Activated gamma-delta T cell treated with Interleukin-2 at 50 U/mL for 16 hours (primary cell): ENCODE measurements at regions not wholly inside any gene's neighbourhood (a gene's known extent, or its start where the extent isn't known, plus 50 kb on each side); places are given as distances from the start of the nearest gene placed in this dataset.
"Not testable (repeated sequence)": the region's sequence is repeated elsewhere in the genome, so short reads cannot be mapped to it uniquely, and the experiment has no call there.

Experiments used
- DNase-seq: peaks from one replicate; pipeline ENCODE4 v3.0.0-alpha.2; 2020

GRCh38 chr12:102653406-102653805 lies 173.0 kb upstream of the IGF1 start:
- no peak for DNase-seq

- no peak for DNase-seq
These were observed 172.4 kb upstream of the IGF1 start for GRCh38 chr12:102652645-102653313.

- no peak for DNase-seq
These were observed 165.6 kb upstream of the IGF1 start for GRCh38 chr12:102645968-102646367.

- no peak for DNase-seq
These were observed 163.7 kb upstream of the IGF1 start for GRCh38 chr12:102643879-102644575.

GRCh38 chr12:102642199-102642598 lies 161.8 kb upstream of the IGF1 start:
- DNase-seq: no peak

GRCh38 chr12:102640658-102641057 lies 160.3 kb upstream of the IGF1 start:
- not testable (repeated sequence) for DNase-seq

- DNase-seq: no peak
These were observed 158.4 kb upstream of the IGF1 start for GRCh38 chr12:102638777-102639176.

- no peak for DNase-seq
These were observed 153.7 kb upstream of the IGF1 start for GRCh38 chr12:102633981-102634605.

GRCh38 chr12:102631274-102631673 lies 150.9 kb upstream of the IGF1 start:
- DNase-seq: no peak

GRCh38 chr12:102629262-102629888 lies 149.0 kb upstream of the IGF1 start:
- DNase-seq: no peak

- DNase-seq: no peak
These were observed 145.5 kb upstream of the IGF1 start for GRCh38 chr12:102625819-102626218.

GRCh38 chr12:102622618-102623017 lies 142.3 kb upstream of the IGF1 start:
- DNase-seq: no peak

GRCh38 chr12:102618197-102618877 lies 138.0 kb upstream of the IGF1 start:
- DNase-seq: no peak

GRCh38 chr12:102616692-102617091 lies 136.3 kb upstream of the IGF1 start:
- DNase-seq: no peak

- no peak for DNase-seq
These were observed 131.6 kb upstream of the IGF1 start for GRCh38 chr12:102611995-102612394.

- DNase-seq: no peak
These were observed 129.6 kb upstream of the IGF1 start for GRCh38 chr12:102609996-102610395.

- no peak for DNase-seq
These were observed 122.7 kb upstream of the IGF1 start for GRCh38 chr12:102603021-102603420.

- DNase-seq: no peak
These were observed 122.2 kb upstream of the IGF1 start for GRCh38 chr12:102602521-102602920.

GRCh38 chr12:102601621-102602020 lies 121.3 kb upstream of the IGF1 start:
- no peak for DNase-seq

- DNase-seq: no peak
These were observed 116.3 kb upstream of the IGF1 start for GRCh38 chr12:102596687-102597086.

GRCh38 chr12:102596031-102596430 lies 115.7 kb upstream of the IGF1 start:
- DNase-seq: no peak

- DNase-seq: no peak
These were observed 115.0 kb upstream of the IGF1 start for GRCh38 chr12:102595315-102595714.

GRCh38 chr12:102593134-102593533 lies 112.8 kb upstream of the IGF1 start:
- DNase-seq: no peak
